GM23248 (cell line): ENCODE measurements at regions not wholly inside any gene's neighbourhood (a gene's known extent, or its start where the extent isn't known, plus 50 kb on each side); places are given as distances from the start of the nearest gene placed in this dataset.

Experiments used
- EZH2 ChIP-seq: fragments of 200-600 bp; sonication (generic); IDR thresholded peaks from 2 replicates; pipeline ENCODE4 v1.6.1; 2018; ENCODE audit warnings: antibody characterized with exemption, mild to moderate bottlenecking; ENCODE audit not compliant: insufficient read depth, poor library complexity, severe bottlenecking
- EZH2phosphoT487 ChIP-seq: fragments of 200-600 bp; sonication (generic); IDR thresholded peaks from 2 replicates; pipeline ENCODE4 v1.6.1; 2018; ENCODE audit warnings: antibody characterized with exemption, moderate library complexity, mild to moderate bottlenecking, low read depth; ENCODE audit not compliant: insufficient read depth

DNA sequence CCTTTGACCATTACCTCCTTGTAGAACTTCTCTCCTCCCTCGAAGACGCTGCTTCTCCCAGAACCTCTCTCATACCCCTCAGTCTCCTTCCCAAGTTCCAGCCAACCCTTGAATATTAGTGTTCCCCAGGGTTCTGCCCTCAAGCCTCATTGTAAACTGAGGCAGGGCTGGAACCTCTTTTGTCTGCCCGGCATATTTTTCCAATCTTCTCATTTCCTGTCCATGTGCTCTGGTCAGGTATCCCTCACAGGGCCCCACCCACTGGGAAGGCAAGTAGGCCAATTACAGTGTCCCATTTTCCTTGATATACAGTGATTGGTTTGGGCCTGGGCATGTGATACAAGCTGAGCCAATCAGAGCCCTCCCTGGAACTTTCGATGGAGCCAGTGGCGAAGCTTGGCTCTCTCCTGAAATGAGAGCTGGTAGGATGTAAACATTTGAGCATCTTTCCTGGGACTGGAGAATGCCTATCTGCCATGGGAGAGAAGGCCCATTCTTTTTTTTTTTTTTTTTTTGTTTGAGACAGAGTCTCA is 57.1 kb upstream of the ID3 start:
- TF ChIP-seq EZH2phosphoT487 (no peak), EZH2 (no peak)
